COLO829 (cell line): ENCODE measurements at regions not wholly inside any gene's neighbourhood (a gene's known extent, or its start where the extent isn't known, plus 50 kb on each side); places are given as distances from the start of the nearest gene placed in this dataset.

Source experiments
- DNase-seq: peaks from one replicate; pipeline ENCODE4 v3.0.0; 2012; ENCODE audit warnings: low spot score

DNA sequence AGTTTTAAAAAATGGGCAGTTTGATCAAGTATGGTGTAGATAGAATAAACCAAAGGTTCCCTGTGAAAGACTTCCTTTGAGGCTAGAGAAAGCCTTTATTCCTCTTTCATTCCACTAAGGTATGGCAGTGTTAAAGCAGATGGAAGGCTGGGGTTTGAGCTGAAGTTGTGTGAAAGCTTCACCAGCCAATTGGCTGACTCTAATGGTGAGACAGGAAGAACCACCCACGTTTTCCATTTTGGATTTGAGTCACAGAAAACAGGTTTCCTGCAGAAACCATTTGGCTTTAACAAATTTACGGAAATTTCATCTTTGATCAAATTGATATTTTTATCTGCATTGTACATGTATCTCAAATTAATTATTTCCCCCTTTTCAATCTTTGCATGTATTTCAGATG, 455.0 kb downstream of the PCNX1 start:
- DNase-seq, result no peak

DNA sequence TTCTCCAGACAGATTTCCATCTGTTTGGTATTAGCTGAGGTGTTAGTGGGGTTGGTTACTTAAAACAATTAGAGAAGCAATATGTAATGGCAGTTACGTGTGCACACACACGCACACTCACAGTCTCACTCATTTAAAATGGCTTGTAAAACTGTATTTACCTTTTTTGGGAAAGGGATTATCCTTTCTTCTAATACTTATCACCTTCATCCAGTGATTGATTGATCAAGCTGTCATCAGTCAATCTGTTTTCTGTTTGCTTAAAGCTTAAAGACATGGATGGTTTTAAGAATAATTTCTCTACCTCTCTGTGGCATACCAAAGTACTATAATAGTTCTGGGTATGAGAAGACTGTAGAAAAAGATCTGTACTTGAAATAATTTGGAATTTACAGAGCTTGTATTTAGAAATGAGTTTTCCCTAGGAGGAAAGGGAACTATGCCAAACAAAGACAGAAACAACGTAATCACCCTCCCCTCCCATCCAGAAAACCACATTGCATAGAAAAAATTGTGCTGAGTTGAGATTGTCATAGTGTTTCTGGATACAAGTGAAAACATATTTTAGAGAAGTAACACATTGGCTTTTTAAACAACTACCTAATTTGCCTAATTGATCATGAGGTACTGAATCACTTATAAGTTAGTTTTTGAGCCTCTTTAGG, 455.8 kb downstream of the PCNX1 start:
- no peak for DNase-seq

DNA sequence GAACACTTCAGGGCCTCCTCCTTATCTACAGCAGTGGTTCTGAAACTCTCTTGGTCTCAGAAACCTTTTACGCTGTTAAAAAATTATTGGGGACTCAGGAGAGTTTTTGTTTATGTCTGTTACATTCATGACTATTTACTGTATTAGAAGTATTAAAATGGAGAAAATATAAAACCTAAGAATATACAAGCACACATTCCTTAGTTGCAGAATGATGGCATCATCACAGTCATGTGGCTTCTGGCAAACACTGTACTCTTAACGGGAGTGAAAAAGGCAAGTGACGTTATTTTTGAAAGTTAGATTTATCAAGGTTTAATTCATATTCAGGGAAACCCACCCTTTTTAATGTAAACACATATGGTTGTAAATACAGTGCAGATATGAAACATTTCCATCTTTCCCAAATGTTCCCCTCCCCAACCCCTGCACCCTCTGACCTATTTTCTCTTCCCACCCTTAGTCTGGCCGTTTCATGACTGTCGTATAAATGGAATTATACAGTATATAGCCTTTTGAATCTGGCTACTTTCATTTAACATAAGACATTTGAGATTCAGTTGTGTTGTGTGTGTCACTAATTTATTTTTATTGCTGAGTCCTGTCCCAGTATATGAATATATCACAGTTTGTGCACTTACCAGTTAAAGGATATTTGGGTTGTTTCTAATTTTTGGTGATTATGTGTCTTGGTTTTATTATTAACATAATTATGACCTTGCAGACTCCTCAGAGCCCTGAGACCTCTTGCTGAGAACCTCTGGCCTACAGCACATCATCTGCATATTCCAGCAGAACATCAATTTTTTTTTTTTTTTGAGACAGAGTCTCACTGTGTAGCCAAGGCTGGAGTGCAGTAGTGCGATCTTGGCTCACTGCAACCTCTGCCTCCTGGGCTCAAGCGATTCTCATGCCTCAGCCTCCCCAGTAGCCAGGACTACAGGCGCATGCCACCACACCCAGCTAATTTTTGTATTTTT, 457.0 kb downstream of the PCNX1 start:
- DNase-seq, result no peak

DNA sequence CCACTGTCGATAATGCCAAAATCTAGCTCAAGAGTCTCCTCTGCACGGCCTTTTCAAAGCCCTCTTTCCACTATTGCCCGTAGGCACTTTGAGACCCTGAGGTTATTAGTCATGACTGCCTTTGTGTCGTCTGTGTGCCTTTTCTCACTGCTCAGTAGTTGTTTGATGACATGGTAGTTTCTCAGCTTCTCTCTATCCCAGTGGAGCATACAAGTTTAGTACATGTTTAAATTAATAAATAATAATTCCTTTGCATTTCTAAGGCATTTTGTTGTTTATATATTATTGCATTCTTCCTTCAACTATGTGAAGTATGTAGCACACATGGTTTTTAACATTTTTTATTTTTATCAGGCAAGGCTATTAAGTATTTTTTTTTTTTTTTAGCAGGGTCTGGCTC, 458.1 kb downstream of the PCNX1 start:
- DNase-seq, result no peak

DNA sequence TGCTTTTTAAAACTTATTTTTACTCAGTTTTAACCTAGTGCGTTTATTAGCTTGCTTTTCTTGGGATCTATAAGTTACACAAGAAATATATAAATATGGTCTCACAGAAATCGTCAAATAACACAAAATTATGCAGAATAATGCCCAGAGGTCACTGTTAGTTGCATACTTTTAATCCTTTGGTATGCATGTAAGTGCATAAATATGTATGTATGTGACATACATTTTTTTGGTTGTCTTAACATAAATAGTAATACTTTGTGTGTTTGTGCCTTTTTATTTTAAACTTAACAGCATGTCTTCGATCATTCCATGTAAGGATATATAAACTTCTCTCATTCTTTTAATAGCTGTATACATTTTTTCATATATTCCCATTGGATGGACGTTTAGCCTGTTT, 459.6 kb downstream of the PCNX1 start:
- no peak for DNase-seq

DNA sequence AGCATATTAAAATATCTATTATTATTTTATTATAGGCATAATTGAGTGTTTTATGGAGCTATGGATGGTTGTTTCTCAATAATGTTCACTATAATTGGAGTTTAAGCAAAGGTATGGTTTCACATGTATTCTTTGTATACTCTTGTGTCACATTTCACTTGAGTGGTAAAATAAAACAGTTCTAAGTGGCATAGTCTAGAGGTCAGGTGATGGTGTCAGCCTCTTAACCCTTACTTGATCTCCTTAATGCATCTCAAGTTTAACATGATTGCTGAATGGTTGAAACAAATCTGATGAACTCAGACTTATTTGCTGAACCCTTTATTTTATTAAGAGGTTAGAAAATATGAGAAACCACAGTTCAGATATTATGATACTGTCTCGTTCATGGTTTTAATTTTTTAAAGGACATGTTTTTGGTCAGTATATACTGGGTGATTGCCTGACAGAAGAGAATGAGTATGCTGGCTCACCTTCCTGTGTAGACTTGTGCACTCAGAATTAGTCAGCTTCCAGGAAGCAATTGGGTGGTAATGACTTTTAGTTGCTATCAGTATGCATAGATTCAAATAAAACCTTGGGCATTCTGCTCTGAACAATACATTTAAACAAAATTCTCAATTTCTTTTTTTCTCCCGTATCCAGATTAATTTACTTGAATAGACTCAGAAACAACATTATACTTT, 464.6 kb downstream of the PCNX1 start:
- no peak for DNase-seq

DNA sequence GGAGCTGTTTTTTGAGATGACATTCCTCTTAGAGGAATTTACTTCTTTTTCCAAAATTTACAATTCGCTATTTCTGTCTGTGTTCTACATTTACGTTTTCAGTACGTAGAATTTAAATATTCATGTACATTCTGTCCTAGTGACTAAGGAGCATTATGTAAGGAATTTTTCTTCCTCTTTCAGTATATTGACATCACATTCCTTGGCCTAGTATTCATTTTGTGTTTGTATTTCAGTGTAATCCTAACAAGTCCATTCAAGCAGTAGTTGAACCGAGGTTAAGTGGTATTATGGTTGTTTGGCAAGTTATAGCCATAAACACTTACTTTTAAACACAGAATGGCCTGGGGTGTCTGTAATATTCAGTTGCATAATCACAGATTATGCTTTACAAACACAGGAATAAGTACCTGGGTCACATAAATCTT, 465.2 kb downstream of the PCNX1 start:
- no peak for DNase-seq

DNA sequence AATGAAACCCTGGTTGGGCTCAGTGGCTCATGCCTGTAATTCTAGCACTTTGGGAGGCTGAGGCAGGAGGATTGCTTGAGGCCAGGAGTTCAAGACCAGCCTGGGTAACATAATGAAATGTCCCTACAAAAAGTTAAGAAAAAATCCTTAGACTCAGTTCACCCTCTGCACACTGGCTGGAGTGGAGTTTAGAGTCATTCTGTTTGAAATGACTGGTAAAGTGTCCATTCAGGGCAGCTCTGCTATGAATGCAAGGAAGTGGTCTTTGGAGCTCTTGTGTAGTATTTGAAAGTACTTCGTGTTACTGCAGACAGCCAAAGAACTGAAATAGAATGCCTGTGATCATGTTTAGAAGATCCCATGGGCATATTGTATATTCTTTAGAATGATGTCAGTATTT, 466.5 kb downstream of the PCNX1 start:
- DNase-seq, result no peak

DNA sequence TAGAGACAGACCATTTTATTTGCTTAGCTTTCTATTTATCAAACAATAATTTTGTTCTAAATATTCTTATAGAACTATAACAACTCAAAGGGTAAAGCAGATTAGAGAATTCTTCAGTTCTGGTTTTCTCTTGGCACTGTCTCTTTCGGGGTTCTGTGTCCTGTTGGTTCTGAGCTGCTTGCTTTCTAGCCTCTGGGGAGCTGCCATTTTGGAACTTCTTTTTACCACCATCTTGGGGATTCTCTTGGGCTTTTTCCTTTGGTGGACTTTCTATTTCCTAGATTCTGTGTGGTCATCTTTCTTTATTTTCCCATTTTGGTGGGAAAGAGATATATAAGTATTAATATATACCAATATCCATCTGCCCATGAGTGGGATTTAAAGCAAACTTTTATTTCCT, 467.7 kb downstream of the PCNX1 start:
- no peak for DNase-seq

DNA sequence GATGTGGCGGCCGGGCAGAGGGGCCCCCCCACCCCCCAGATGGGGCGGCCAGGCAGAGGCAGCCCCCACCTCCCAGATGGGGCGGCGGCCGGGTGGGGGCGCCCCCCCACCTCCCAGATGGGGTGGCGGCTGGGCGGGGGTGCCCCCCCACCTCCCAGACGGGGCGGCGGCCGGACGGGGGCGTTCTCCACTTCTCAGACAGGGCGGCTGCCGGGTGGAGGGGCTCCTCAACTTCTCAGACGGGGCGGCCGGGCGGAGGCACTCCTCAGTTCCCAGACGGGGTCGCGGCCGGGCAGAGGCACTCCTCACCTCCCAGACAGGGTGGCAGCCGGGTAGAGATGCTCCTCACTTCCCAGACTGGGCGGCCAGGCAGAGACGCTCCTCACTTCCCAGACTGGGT, 469.8 kb downstream of the PCNX1 start:
- no peak for DNase-seq

DNA sequence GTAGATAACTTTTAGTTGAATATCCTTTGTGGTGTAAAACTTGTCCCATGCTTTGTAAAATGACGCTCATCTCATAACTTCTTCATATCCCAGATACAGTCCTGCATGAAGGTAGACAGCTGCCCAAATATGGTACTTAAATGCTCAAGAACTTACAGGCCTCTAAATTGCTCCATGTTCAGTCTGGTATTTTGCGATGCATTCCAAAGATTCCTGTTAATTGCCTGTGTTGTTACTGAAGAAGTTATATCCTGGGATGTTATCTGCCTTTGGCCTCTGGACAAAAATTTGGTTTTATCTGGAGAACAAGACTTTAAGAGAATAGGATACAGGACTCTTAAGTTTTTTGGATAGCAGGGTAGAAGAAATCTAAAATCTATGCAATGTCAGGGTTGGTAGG, 473.0 kb downstream of the PCNX1 start:
- DNase-seq, result no peak

DNA sequence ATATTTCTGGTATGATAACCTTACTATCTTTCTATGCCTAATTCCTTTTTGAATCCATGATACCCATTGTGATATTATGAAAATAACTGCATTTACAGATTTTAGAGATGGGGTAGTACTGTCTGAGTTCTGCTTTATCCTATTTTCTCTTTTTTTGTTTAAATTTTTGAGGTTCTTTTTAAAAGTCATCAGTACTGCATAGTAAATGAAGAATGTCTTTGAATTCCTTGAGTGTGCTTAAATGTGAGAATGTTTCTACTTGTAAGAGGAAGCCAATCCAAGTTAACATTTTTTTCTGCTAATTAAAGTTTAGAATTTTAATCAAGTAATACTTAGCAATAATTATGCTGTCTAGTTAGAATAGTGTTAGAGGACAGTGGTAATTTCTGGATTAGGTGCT, 474.6 kb downstream of the PCNX1 start:
- DNase-seq, result no peak

DNA sequence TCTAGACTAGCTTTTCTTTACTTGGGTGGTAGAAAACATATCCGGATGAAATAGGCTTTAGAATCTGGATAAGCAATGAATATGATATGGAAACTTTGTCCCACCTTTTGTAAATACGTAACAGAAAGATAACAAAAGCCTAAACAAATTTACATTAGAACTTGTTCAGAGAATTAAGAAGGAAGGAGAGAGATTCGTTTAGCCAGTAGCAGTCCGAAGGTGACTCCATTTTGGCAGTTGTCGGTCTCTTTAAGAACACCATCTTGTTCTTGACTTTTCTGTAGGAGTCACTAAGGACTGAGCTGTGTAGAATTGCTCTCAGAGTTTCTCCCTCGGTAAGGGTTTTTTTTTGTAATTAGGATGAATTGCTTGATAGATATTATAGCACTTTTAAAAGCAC, 475.1 kb downstream of the PCNX1 start:
- DNase-seq, result no peak

DNA sequence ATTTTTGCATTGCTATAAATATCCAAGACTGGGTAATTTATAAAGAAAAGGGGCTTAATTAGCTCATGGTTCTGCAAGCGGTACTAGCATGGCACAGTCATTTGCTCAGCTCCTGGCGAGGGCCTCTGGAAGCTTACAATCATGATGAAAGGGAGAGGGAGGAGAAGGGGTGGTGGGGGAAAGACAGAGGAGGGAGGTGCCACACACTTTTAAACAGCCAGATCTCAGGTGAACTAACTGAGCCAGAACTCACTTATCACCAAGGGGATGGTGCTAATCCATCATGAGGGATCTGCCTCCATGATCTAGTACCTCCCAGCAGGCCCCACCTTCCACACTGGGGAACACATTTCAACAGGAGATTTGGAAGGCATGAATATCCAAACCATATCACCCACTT, 476.3 kb downstream of the PCNX1 start:
- DNase-seq, result no peak

DNA sequence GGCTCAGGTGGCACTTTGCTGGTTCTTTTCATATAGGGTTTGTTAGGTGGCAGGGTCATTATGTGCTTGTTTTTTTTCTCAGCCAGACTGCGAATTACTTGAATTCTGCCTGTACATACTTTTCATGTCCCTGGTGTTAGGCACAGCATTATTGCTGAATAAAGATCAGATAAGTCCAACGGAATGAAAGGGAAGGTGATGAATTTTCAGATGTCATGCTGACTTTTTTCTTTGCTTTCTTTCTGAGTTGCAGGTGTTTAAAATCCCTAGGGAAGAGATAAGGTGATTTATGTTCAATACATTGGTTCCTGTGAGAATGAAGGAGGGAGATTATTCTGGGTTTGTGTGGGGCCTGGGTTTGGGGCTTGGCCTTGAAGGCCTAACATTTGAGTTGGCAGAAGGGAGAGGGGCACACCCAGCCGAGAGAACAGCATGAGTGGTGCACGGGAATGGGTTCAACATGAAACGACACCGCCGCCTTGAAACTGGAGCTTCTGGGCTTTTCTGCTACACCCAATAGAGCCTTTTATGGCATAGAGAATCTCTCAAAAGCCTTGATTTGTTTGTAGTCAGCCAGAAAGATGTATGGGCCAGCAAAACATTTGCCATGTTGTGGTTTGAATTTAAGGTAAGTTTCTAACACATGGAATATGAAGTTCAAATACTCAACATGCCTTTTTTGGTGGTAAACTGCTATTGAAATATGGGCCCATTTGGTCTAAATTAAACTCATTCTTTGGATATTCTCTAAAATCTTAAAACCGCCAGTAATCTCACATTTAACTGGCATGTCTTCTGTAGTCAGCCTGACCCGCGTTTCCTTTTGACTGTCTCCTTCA, 477.0 kb downstream of the PCNX1 start:
- no peak for DNase-seq

DNA sequence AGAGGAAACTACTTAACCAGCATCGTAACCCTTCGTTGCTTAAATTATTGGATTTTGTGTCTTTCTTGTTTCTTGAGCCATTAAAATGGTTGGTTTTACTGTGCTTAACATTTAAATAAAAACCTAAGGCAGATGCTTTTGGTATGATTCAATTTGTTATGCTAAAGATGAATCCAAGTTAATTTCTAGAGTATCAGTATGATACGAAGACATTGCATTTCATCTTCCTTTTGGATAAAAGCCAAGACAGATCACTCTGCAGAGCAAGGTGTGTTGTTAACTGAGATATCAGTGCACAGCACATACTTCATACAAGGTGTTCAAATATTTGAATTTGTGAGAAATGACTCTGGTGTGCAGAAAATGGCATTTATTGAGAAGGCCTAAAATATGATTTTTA, 480.5 kb downstream of the PCNX1 start:
- no peak for DNase-seq

DNA sequence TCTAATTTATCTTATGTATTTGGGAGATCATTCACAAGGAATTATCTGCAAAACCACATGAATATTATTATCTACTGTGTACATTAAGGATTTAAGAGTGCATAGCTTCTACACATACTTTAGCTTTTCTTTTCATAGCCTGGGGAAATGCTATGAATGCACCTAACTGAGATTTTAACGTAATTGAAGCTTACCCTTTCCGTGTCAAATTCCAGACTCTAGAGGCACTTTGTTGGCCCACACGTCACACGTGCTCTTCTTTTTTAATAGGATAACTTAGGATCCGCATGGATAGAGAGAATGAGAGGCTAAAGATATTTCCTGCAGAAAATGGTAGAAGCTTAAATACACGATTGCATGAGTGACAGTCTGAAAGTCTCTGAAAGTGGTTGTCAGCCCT, 481.1 kb downstream of the PCNX1 start:
- no peak for DNase-seq

DNA sequence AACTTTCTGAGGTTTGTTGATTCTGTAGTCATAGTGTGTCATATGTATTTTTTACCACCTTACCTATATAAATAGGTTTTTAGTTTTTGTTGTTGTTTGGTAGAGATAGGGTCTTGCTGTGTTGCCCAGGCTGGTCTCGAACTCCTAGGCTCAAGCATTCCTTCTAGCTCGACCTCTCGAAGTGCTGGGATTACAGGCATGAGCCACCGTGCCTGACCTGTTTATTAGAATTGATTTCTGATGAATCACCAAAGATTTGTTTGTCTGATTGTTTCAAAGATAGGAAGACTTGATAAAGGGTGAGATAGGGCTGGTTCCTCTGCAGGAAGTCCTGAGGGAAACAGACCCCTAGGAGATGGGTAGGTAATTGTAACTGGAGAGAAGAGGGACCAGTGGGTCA, 481.6 kb downstream of the PCNX1 start:
- DNase-seq, result no peak

DNA sequence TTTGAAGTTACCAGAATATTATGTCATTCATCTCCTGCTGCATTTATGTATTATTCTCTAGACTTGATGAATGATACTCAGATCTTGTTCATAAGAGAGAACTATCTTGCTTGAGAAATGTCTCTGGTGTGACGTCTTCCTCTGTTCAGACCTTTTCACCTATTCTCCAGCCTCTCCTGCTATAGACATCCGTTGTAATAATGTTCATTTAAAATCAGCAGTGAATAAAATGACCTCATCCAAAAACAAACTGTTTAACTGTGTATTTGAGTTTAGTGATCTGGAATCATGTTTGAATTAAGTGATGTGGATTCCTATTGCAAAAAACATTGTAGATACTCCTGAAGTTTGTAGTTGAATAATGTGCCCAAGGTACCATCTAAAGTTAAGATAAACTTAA, 487.1 kb downstream of the PCNX1 start:
- no peak for DNase-seq

DNA sequence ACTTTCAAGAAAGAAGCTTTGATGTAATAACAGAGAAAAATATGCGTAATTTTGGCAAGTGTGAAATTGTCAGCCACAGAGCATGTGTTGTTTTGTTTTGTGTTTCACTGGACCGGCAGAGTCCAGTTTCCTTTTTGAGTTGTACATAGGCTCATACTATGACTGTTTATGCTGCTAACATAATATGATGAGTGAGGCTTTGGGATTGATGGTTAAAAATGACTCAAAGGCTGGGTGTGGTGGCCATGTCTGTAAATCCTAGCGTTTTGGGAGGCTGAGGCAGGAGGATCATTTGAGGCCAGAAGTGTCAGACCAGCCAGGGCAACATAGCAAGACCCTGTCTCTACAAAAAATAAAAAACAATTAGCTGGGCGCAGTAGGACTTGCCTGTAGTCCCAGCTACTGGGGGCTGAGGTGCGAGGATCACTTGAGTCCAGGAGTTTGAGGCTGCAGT, 487.9 kb downstream of the PCNX1 start:
- no peak for DNase-seq

DNA sequence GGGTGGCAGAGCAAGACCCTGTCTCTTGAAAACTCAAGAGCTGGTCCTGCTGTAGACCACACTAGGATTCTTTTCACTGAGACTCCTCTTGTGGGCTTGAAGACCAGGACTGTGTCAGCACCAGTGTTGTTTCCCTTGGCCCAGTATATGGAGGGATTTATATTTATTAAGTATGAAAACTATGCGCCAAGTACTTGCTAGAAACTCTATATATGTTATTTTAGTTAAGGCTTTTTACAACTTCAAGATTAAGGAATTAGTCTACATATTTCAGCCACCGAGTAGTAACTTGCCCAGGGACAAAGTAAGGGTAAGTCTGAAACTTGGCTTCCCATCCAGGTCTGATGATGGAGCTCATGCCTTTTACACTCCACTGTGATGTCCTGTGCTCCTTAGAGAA, 488.4 kb downstream of the PCNX1 start:
- no peak for DNase-seq
